ENCODE measurements at regions not wholly inside any gene's neighbourhood (a gene's known extent, or its start where the extent isn't known, plus 50 kb on each side); places are given as distances from the start of the nearest gene placed in this dataset.
A peak's percentile ranks its signal among the peaks of the same experiment; 100 is the strongest.

GRCh38 chr11:96486890-96487611 lies 97.2 kb downstream of the JRKL start (continued):
- TF ChIP-seq CREB3L1 (IDR thresholded peaks at IDR 0.05; ENCODE audit: borderline replicate concordance, low read depth) (peak; percentile 48; the same call in 1 of the 2 replicates), CXXC5 (CRISPR knock-in tag; IDR thresholded peaks at IDR 0.05) (0 out of 2 replicates have a peak, but pooled peaks have one; percentile 11), KDM5B (IDR thresholded peaks at IDR 0.05; ENCODE audit: insufficient replicate concordance, low read depth, low read length) (peak; percentile 37), CREB1 (IDR thresholded peaks at IDR 0.05) (peak; percentile 39; the same call in 1 of the 2 replicates), CREB1 (CRISPR knock-in tag; IDR thresholded peaks at IDR 0.05) (no peak; the same call in 1 of the 2 replicates), FOXA3 (CRISPR knock-in tag; conservative IDR thresholded peaks at IDR 0.05 in 1 of 2, IDR thresholded peaks at IDR 0.05 in 1 of 2) (peak; percentile 96 to 98), SMC3 (conservative IDR thresholded peaks at IDR 0.05; ENCODE audit: insufficient read depth, low read depth, low read length) (no peak), VEZF1 (CRISPR knock-in tag; IDR thresholded peaks at IDR 0.05) (peak; percentile 44; the same call in 1 of the 2 replicates), CREM (IDR thresholded peaks at IDR 0.05; ENCODE audit: low read depth) (peak; percentile 82), SREBF1 (IDR thresholded peaks at IDR 0.05; ENCODE audit: borderline replicate concordance, low read depth, low read length) (no peak), ZNF696 (CRISPR knock-in tag; conservative IDR thresholded peaks at IDR 0.05) (no peak), CTCF (IDR thresholded peaks at IDR 0.05 in 2 of 3, conservative IDR thresholded peaks at IDR 0.05 in 1 of 3; ENCODE audit: insufficient read depth in 2 of 3, low read depth in 1 of 3, low read length in 3 of 3) (no peak), BRD4 (IDR thresholded peaks at IDR 0.05) (no peak), L3MBTL2 (IDR thresholded peaks at IDR 0.05) (no peak; the same call in 1 of the 2 replicates), ZNF639 (CRISPR knock-in tag; conservative IDR thresholded peaks at IDR 0.05 in 1 of 2, IDR thresholded peaks at IDR 0.05 in 1 of 2) (0 out of 4 replicates have a peak, but pooled peaks of 1 of the 2 experiments have one; percentile 23), ZNF644 (tag; IDR thresholded peaks at IDR 0.05; ENCODE audit: low read depth) (no peak), TRIM28 (IDR thresholded peaks at IDR 0.05) (no peak), CREBBP (IDR thresholded peaks at IDR 0.05; ENCODE audit: low read depth, low read length) (no peak), MAFG (tag; conservative IDR thresholded peaks at IDR 0.05) (0 out of 2 replicates have a peak, but pooled peaks have one; percentile 33), FOSL1 (tag; conservative IDR thresholded peaks at IDR 0.05) (0 out of 2 replicates have a peak, but pooled peaks have one; percentile 17)

All from K562 (cell line).